Endodermal cell (in vitro differentiated cells): ENCODE measurements at regions not wholly inside any gene's neighbourhood (a gene's known extent, or its start where the extent isn't known, plus 50 kb on each side); places are given as distances from the start of the nearest gene placed in this dataset.

Experiments used
- DNase-seq: peaks from one replicate; pipeline ENCODE4 v3.0.0-alpha.2; 2017
- H3K27ac ChIP-seq: 2 replicates; pipeline ENCODE4 v1.5.1; 2013; ENCODE audit warnings: mild to moderate bottlenecking, low read depth, low read length, moderate library complexity
- H3K27me3 ChIP-seq: 2 replicates; pipeline ENCODE4 v1.6.1; 2013; ENCODE audit warnings: mild to moderate bottlenecking, low read length, moderate library complexity; ENCODE audit not compliant: insufficient read depth, control insufficient read depth, poor library complexity, severe bottlenecking
- H3K36me3 ChIP-seq: 2 replicates; pipeline ENCODE4 v1.7.0; 2013; ENCODE audit warnings: mild to moderate bottlenecking, low read length, moderate library complexity; ENCODE audit not compliant: control insufficient read depth, insufficient read depth
- H3K4me1 ChIP-seq: one replicate; pipeline ENCODE4 v1.7.0; 2013; ENCODE audit warnings: low read length; ENCODE audit not compliant: control insufficient read depth, insufficient read depth
- H3K4me3 ChIP-seq: 2 replicates; pipeline ENCODE4 v1.5.1; 2013; ENCODE audit warnings: mild to moderate bottlenecking, low read length, moderate library complexity
- H3K9ac ChIP-seq: 2 replicates; pipeline ENCODE4 v1.6.1; 2013; ENCODE audit warnings: mild to moderate bottlenecking, low read length, moderate library complexity; ENCODE audit not compliant: poor library complexity, severe bottlenecking; ENCODE audit errors: extremely low read depth
- H3K9me3 ChIP-seq: 2 replicates; pipeline ENCODE4 v1.6.1; 2013; ENCODE audit warnings: mild to moderate bottlenecking, low read length, moderate library complexity; ENCODE audit not compliant: control insufficient read depth
- H3K27ac Mint-ChIP-seq: 2 replicates; pipeline ENCODE4 v1.8.0; 2020; ENCODE audit warnings: mixed read lengths
- H3K27me3 Mint-ChIP-seq: 2 replicates; pipeline ENCODE4 v1.8.0; 2021; ENCODE audit warnings: mild to moderate bottlenecking, mixed read lengths; ENCODE audit not compliant: insufficient read depth
- H3K36me3 Mint-ChIP-seq: 2 replicates; pipeline ENCODE4 v1.8.0; 2020; ENCODE audit warnings: low read depth, mixed read lengths
- H3K4me1 Mint-ChIP-seq: 2 replicates; pipeline ENCODE4 v1.8.0; 2020; ENCODE audit warnings: mixed read lengths
- H3K4me3 Mint-ChIP-seq: 2 replicates; pipeline ENCODE4 v1.8.0; 2020; ENCODE audit warnings: mild to moderate bottlenecking, moderate library complexity, mixed read lengths
- H3K9me3 Mint-ChIP-seq: 2 replicates; pipeline ENCODE4 v1.8.0; 2020; ENCODE audit warnings: mild to moderate bottlenecking, mixed read lengths
- WGBS, 2 experiments: methylation state at CpG; one replicate each; pipeline versions ENCODE4 v1.1.5 to v1.1.7; 2013; ENCODE audit warnings: missing lambda C conversion rate in 2 of 2, mixed read lengths in 1 of 2; ENCODE audit not compliant: insufficient coverage in 1 of 2, insufficient read length in 1 of 2; 5-methylcytosine and 5-hydroxymethylcytosine counted together
- TF ChIP-seq, protein P1 (sequence below): fragments of 200-600 bp; sonication (generic); conservative IDR thresholded peaks from 2 replicates; pipeline ENCODE4 v1.5.0; 2021; ENCODE audit warnings: antibody characterized with exemption, mild to moderate bottlenecking

DNA sequence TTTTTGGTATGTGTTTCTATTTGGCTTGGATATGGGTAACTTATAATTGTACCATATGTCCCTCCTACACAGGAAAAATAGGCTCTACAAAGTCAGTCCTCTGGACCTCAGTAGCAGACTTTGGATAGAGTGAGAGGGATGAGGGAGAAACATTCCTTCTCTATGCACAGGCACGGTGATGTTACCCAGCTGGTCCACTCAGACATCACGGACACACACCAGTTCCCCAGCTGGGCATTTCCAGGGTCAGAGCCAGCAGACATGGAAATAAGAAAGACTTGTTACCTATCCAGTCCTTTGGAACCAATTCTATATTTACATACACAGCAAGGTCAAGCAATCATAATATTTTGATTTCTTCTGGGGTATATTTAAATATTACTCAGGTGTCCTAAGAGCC is 433.1 kb upstream of the KCNMB2 start:
- Histone ChIP-seq H3K9ac (no peak overlapping the region), H3K4me3 (no peak overlapping the region), H3K4me1 (no peaks in the 10 kb centered on the region), H3K27me3 (no peaks in the 10 kb centered on the region), H3K36me3 (no peaks in the 10 kb centered on the region), H3K9me3 (no peaks in the 10 kb centered on the region), H3K27ac (no peak overlapping the region)
- Mint-ChIP-seq H3K4me1 (peaks cover 12% of the 10 kb centered on the region), H3K36me3 (no peaks in the 10 kb centered on the region), H3K4me3 (no peak overlapping the region), H3K27me3 (no peaks in the 10 kb centered on the region), H3K27ac (no peak overlapping the region), H3K9me3 (no peaks in the 10 kb centered on the region)
- no peak for DNase-seq
- TF ChIP-seq, protein P1, sequence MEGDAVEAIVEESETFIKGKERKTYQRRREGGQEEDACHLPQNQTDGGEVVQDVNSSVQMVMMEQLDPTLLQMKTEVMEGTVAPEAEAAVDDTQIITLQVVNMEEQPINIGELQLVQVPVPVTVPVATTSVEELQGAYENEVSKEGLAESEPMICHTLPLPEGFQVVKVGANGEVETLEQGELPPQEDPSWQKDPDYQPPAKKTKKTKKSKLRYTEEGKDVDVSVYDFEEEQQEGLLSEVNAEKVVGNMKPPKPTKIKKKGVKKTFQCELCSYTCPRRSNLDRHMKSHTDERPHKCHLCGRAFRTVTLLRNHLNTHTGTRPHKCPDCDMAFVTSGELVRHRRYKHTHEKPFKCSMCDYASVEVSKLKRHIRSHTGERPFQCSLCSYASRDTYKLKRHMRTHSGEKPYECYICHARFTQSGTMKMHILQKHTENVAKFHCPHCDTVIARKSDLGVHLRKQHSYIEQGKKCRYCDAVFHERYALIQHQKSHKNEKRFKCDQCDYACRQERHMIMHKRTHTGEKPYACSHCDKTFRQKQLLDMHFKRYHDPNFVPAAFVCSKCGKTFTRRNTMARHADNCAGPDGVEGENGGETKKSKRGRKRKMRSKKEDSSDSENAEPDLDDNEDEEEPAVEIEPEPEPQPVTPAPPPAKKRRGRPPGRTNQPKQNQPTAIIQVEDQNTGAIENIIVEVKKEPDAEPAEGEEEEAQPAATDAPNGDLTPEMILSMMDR: no peak
- 90% methylated on average over 2 of the region's 2 CpGs; no CpG with 5 or more reads in 1 of the 2 experiments for WGBS, 2 experiments

- Histone ChIP-seq H3K36me3 (no peaks in the 10 kb centered on the region), H3K4me3 (no peak overlapping the region), H3K9me3 (no peaks in the 10 kb centered on the region), H3K27ac (no peak overlapping the region), H3K9ac (no peak overlapping the region), H3K4me1 (no peaks in the 10 kb centered on the region), H3K27me3 (no peaks in the 10 kb centered on the region)
- H3K27ac Mint-ChIP-seq: no peak overlapping the region
- TF ChIP-seq, protein P1: no peak
- H3K27me3 Mint-ChIP-seq: no peaks in the 10 kb centered on the region
- no peak for DNase-seq
- no peak overlapping the region for H3K4me3 Mint-ChIP-seq
- peaks cover 2% of the 10 kb centered on the region for H3K9me3 Mint-ChIP-seq
- no peaks in the 10 kb centered on the region for H3K4me1 Mint-ChIP-seq
- 80 to 96% methylated on average over 2 of the region's 2 CpGs for WGBS, 2 experiments
- no peaks in the 10 kb centered on the region for H3K36me3 Mint-ChIP-seq
These were observed 428.4 kb upstream of the KCNMB2 start for GRCh38 chr3:178107804-178108203.

DNA sequence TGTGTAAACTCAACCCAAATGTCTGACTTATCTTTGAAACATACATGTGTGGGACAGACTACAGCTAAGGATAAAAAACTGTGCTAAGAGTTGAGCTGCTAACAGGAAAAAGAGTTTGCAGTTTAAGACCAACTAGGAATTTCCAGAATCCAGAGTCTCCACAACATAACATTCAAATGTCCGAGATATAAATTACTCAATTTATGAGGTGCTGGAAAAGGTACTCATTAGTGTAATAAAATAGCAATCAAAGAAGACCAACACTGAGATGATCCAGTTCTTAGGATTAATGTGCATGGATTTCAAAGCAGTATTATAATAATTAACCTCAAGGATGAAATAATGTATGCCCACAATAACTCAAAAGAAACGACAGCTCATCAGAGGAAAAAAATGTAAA is 426.5 kb upstream of the KCNMB2 start:
- H3K4me1 ChIP-seq: no peaks in the 10 kb centered on the region
- no peak overlapping the region for H3K9ac ChIP-seq
- Mint-ChIP-seq H3K4me3 (no peak overlapping the region), H3K9me3 (peaks cover 2% of the 10 kb centered on the region), H3K27ac (no peak overlapping the region), H3K27me3 (no peaks in the 10 kb centered on the region), H3K4me1 (no peaks in the 10 kb centered on the region), H3K36me3 (no peaks in the 10 kb centered on the region)
- no peaks in the 10 kb centered on the region for H3K9me3 ChIP-seq
- H3K36me3 ChIP-seq: no peaks in the 10 kb centered on the region
- DNase-seq: no peak
- no peaks in the 10 kb centered on the region for H3K27me3 ChIP-seq
- H3K4me3 ChIP-seq: no peak overlapping the region
- no peak overlapping the region for H3K27ac ChIP-seq
- 80 to 88% methylated on average over 1 of the region's 2 CpGs for WGBS, 2 experiments
- TF ChIP-seq, protein P1: no peak
